ENCODE measurements at regions not wholly inside any gene's neighbourhood (a gene's known extent, or its start where the extent isn't known, plus 50 kb on each side); places are given as distances from the start of the nearest gene placed in this dataset.

DNA sequence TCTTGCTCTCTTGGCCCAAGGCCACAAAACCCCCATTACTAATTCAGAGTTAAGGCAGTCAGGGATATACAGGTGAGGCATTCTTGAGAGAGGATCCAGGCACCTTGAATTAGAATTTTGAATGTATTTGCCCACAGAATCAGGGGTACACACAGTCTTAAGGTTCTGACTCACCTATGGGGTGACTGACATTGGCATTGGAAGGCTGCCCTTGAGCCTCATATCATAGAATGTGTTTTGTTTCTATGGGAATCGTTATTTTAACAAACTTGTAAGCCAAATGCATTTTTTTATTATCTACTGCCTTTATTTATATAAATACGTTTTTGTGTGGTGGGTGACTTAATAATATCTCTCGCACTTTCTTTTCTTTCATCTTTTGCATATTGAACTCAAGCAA, 218.6 kb upstream of the CITED2 start:
- Histone ChIP-seq H3K4me1 (ENCODE audit: insufficient read depth) (peaks cover 45% of the 10 kb centered on the region), H3K27me3 (replicated peaks; ENCODE audit: insufficient read depth) (no peaks in the 10 kb centered on the region), H3K9ac (no peak overlapping the region), H3K4me2 (ENCODE audit: unreplicated experiment) (no peak overlapping the region), H3K27ac (no peak overlapping the region), H3K4me3 (no peak overlapping the region), H3K36me3 (ENCODE audit: low read depth) (no peaks in the 10 kb centered on the region), H3K79me2 (ENCODE audit: insufficient read depth) (no peaks in the 10 kb centered on the region), H3K9me3 (ENCODE audit: low read depth) (no peaks in the 10 kb centered on the region), H2AFZ (no peak overlapping the region), H3F3A (ENCODE audit: insufficient read depth) (peaks cover 35% of the 10 kb centered on the region), H4K20me1 (ENCODE audit: insufficient read depth) (no peaks in the 10 kb centered on the region), H3K9me2 (ENCODE audit: insufficient read depth) (no peaks in the 10 kb centered on the region)
- no peak for DNase-seq
- 94 to 95% methylated on average over 3 of the region's 3 CpGs for WGBS, 2 experiments (ENCODE audit: low coverage in 1 of 2, low lambda C conversion rate in 2 of 2, missing lambda C conversion rate in 2 of 2)
- no peak for TF ChIP-seq EZH2 (IDR thresholded peaks at IDR 0.05; ENCODE audit: insufficient read depth, poor library complexity, severe bottlenecking)
- in situ Hi-C loops (cut with MboI) = loop anchor here (10.0 kb wide), 1 partner anchor 218 kb away; the partner anchor contains the start of gene CITED2

GRCh38 chr6:139592011-139592410, 217.6 kb upstream of the CITED2 start:
- Histone ChIP-seq H3F3A (ENCODE audit: insufficient read depth) (peaks cover 31% of the 10 kb centered on the region), H3K9me3 (ENCODE audit: low read depth) (no peaks in the 10 kb centered on the region), H2AFZ (no peak overlapping the region), H3K27ac (no peak overlapping the region), H4K20me1 (ENCODE audit: insufficient read depth) (no peaks in the 10 kb centered on the region), H3K79me2 (ENCODE audit: insufficient read depth) (no peaks in the 10 kb centered on the region), H3K27me3 (replicated peaks; ENCODE audit: insufficient read depth) (no peaks in the 10 kb centered on the region), H3K4me1 (ENCODE audit: insufficient read depth) (peaks cover 45% of the 10 kb centered on the region), H3K9ac (no peak overlapping the region), H3K36me3 (ENCODE audit: low read depth) (no peaks in the 10 kb centered on the region), H3K9me2 (ENCODE audit: insufficient read depth) (no peaks in the 10 kb centered on the region), H3K4me2 (ENCODE audit: unreplicated experiment) (no peak overlapping the region), H3K4me3 (no peak overlapping the region)
- in situ Hi-C loops (cut with MboI) = loop anchor here (10.0 kb wide), 1 partner anchor 217 kb away; the partner anchor contains the start of gene CITED2
- 100% methylated on average over 1 of the region's 1 CpG for WGBS, 2 experiments (ENCODE audit: low coverage in 1 of 2, low lambda C conversion rate in 2 of 2, missing lambda C conversion rate in 2 of 2)
- DNase-seq = no peak
- no peak for TF ChIP-seq EZH2 (IDR thresholded peaks at IDR 0.05; ENCODE audit: insufficient read depth, poor library complexity, severe bottlenecking)
- no peak for TF ChIP-seq EZH2phosphoT487 (IDR thresholded peaks at IDR 0.05; ENCODE audit: insufficient read depth, low read depth)

GRCh38 chr6:139591075-139591865, 216.8 kb upstream of the CITED2 start:
- in situ Hi-C loops (cut with MboI) = loop anchor here (10.0 kb wide), 1 partner anchor 216 kb away; the partner anchor contains the start of gene CITED2
- no peaks in the 10 kb centered on the region for H3K36me3 ChIP-seq (ENCODE audit: low read depth)

DNA sequence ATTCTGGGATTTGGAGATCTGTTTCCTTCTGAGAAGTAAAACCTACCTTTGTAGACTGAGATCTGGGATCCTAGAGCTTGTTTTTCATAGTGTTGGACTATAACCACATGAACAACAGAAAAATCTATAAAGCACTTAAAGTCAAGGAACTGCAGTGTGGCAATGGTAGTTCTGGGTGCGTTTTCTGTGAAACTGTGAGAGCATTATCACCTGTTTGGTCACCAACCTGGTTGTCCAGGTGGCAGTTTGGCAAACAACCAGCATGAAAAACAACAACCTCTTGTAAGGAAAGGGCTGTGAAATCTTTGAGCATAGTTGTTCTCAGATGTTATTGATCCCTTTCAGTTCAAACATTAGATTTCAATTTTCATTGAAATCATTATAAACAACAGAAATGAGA, 215.8 kb upstream of the CITED2 start:
- WGBS, 2 experiments (ENCODE audit: low coverage in 1 of 2, low lambda C conversion rate in 2 of 2, missing lambda C conversion rate in 2 of 2) = 91 to 100% methylated on average over 1 of the region's 1 CpG
- Histone ChIP-seq H3K4me2 (ENCODE audit: unreplicated experiment) (no peak overlapping the region), H3F3A (ENCODE audit: insufficient read depth) (peaks cover 21% of the 10 kb centered on the region), H3K9ac (no peak overlapping the region), H2AFZ (no peak overlapping the region), H3K79me2 (ENCODE audit: insufficient read depth) (no peaks in the 10 kb centered on the region), H3K4me1 (ENCODE audit: insufficient read depth) (peaks cover 33% of the 10 kb centered on the region), H4K20me1 (ENCODE audit: insufficient read depth) (no peaks in the 10 kb centered on the region), H3K27me3 (replicated peaks; ENCODE audit: insufficient read depth) (no peaks in the 10 kb centered on the region), H3K27ac (no peak overlapping the region), H3K4me3 (no peak overlapping the region), H3K36me3 (ENCODE audit: low read depth) (no peaks in the 10 kb centered on the region), H3K9me2 (ENCODE audit: insufficient read depth) (no peaks in the 10 kb centered on the region; the same call in 1 of the 2 replicates), H3K9me3 (ENCODE audit: low read depth) (no peaks in the 10 kb centered on the region)
- in situ Hi-C loops (cut with MboI) = loop anchor here (10.0 kb wide), 1 partner anchor 215 kb away; the partner anchor contains the start of gene CITED2
- TF ChIP-seq EZH2phosphoT487 (IDR thresholded peaks at IDR 0.05; ENCODE audit: insufficient read depth, low read depth) = no peak
- no peak for TF ChIP-seq EZH2 (IDR thresholded peaks at IDR 0.05; ENCODE audit: insufficient read depth, poor library complexity, severe bottlenecking)
- DNase-seq = no peak

More at GRCh38 chr6:139591075-139591865, 216.8 kb upstream of the CITED2 start:
- no peaks in the 10 kb centered on the region for H3K79me2 ChIP-seq (ENCODE audit: insufficient read depth)
- no peak for TF ChIP-seq EZH2phosphoT487 (IDR thresholded peaks at IDR 0.05; ENCODE audit: insufficient read depth, low read depth)
- no peak for TF ChIP-seq EZH2 (IDR thresholded peaks at IDR 0.05; ENCODE audit: insufficient read depth, poor library complexity, severe bottlenecking)
- H3K4me1 ChIP-seq (ENCODE audit: insufficient read depth) = peaks cover 37% of the 10 kb centered on the region
- H3F3A ChIP-seq (ENCODE audit: insufficient read depth) = peaks cover 30% of the 10 kb centered on the region
- H3K4me3 ChIP-seq = no peak overlapping the region
- H3K27ac ChIP-seq = no peak overlapping the region
- H3K4me2 ChIP-seq (ENCODE audit: unreplicated experiment) = no peak overlapping the region
- H2AFZ ChIP-seq = no peak overlapping the region
- no peaks in the 10 kb centered on the region for H3K27me3 ChIP-seq (replicated peaks; ENCODE audit: insufficient read depth)
- WGBS, 2 experiments (ENCODE audit: low coverage in 1 of 2, low lambda C conversion rate in 2 of 2, missing lambda C conversion rate in 2 of 2) = 78% methylated on average over 4 of the region's 4 CpGs
- no peaks in the 10 kb centered on the region for H4K20me1 ChIP-seq (ENCODE audit: insufficient read depth)
- H3K9me2 ChIP-seq (ENCODE audit: insufficient read depth) = no peaks in the 10 kb centered on the region
- H3K9me3 ChIP-seq (ENCODE audit: low read depth) = no peaks in the 10 kb centered on the region
- no peak for DNase-seq
- H3K9ac ChIP-seq = no peak overlapping the region

All from GM23248 (cell line).